ENCODE measurements at regions not wholly inside any gene's neighbourhood (a gene's known extent, or its start where the extent isn't known, plus 50 kb on each side); places are given as distances from the start of the nearest gene placed in this dataset.

- Histone ChIP-seq H4K20me1 (ENCODE audit: insufficient read depth, low read length) (no peaks in the 10 kb centered on the region), H2AFZ (ENCODE audit: insufficient read depth, low read depth, low read length, poor library complexity, severe bottlenecking) (no peak overlapping the region), H3K36me3 (replicated peaks in 1 of 2; ENCODE audit: control insufficient read depth in 1 of 2, insufficient read depth in 2 of 2, low read length in 2 of 2) (no peaks in the 10 kb centered on the region), H3K9me3 (replicated peaks in 1 of 2; ENCODE audit: control insufficient read depth in 1 of 2, insufficient read depth in 1 of 2, low read length in 2 of 2) (no peaks in the 10 kb centered on the region), H3K4me3 (replicated peaks in 1 of 3; ENCODE audit: low read depth in 2 of 3, low read length in 3 of 3) (no peak overlapping the region), H3K9ac (ENCODE audit: insufficient read depth, low read length, poor library complexity, severe bottlenecking) (no peak overlapping the region), H3K4me2 (replicated peaks; ENCODE audit: extremely low read depth, low read length, poor library complexity, severe bottlenecking) (no peak overlapping the region), H3K4me1 (ENCODE audit: control insufficient read depth in 1 of 2, insufficient read depth in 2 of 2, low read length in 2 of 2) (no peaks in the 10 kb centered on the region), H3K79me2 (ENCODE audit: insufficient read depth, low read length) (no peaks in the 10 kb centered on the region), H3K27me3 (ENCODE audit: control insufficient read depth in 2 of 2, insufficient read depth in 2 of 2, low read length in 2 of 2) (no peaks in the 10 kb centered on the region), H3K27ac (ENCODE audit: low read depth in 1 of 2, low read length in 2 of 2) (no peak overlapping the region)
- H3K9me3 Mint-ChIP-seq = peaks cover 0 to 4% (median 0%) of the 10 kb centered on the region in 7 donors
- H3K27me3 Mint-ChIP-seq (ENCODE audit: low read depth in 3 of 3) = no peaks in the 10 kb centered on the region
- 100% methylated on average over 1 of the region's 2 CpGs for WGBS (ENCODE audit: insufficient coverage)
- TF ChIP-seq CTCF (IDR thresholded peaks at IDR 0.05) = no peak
- intact Hi-C loops (cut with micrococcal nuclease) = no loop called here
- no peaks in the 10 kb centered on the region for H3K36me3 Mint-ChIP-seq
- H3K4me1 Mint-ChIP-seq = no peaks in the 10 kb centered on the region
- H3K4me3 Mint-ChIP-seq = no peak overlapping the region
- no peak for DNase-seq
- no peak overlapping the region for H3K27ac Mint-ChIP-seq
Measured at GRCh38 chr6:19034986-19035385, 647.8 kb downstream of the RNF144B start.

GRCh38 chr6:19035461-19036195 lies 648.5 kb downstream of the RNF144B start:
- H3K4me2 ChIP-seq (replicated peaks; ENCODE audit: extremely low read depth, low read length, poor library complexity, severe bottlenecking) = no peak overlapping the region
- intact Hi-C loops (cut with micrococcal nuclease) = no loop called here
- no peak for DNase-seq
- no peaks in the 10 kb centered on the region for H3K27me3 ChIP-seq (ENCODE audit: control insufficient read depth in 2 of 2, insufficient read depth in 2 of 2, low read length in 2 of 2)
- Mint-ChIP-seq H3K9me3 (peaks cover 0 to 4% (median 0%) of the 10 kb centered on the region in 7 donors), H3K36me3 (no peaks in the 10 kb centered on the region), H3K4me1 (no peaks in the 10 kb centered on the region), H3K27me3 (ENCODE audit: low read depth in 3 of 3) (no peaks in the 10 kb centered on the region), H3K27ac (no peak overlapping the region), H3K4me3 (no peak overlapping the region)
- H4K20me1 ChIP-seq (ENCODE audit: insufficient read depth, low read length) = no peaks in the 10 kb centered on the region
- no peak overlapping the region for H2AFZ ChIP-seq (ENCODE audit: insufficient read depth, low read depth, low read length, poor library complexity, severe bottlenecking)
- H3K4me3 ChIP-seq (replicated peaks in 1 of 3; ENCODE audit: low read depth in 2 of 3, low read length in 3 of 3) = no peak overlapping the region
- no peak overlapping the region for H3K27ac ChIP-seq (ENCODE audit: low read depth in 1 of 2, low read length in 2 of 2)
- TF ChIP-seq CTCF (IDR thresholded peaks at IDR 0.05) = no peak
- 100% methylated on average over 1 of the region's 7 CpGs for WGBS (ENCODE audit: insufficient coverage)
- H3K79me2 ChIP-seq (ENCODE audit: insufficient read depth, low read length) = no peaks in the 10 kb centered on the region
- no peaks in the 10 kb centered on the region for H3K9me3 ChIP-seq (replicated peaks in 1 of 2; ENCODE audit: control insufficient read depth in 1 of 2, insufficient read depth in 1 of 2, low read length in 2 of 2)
- no peaks in the 10 kb centered on the region for H3K4me1 ChIP-seq (ENCODE audit: control insufficient read depth in 1 of 2, insufficient read depth in 2 of 2, low read length in 2 of 2)
- no peaks in the 10 kb centered on the region for H3K36me3 ChIP-seq (replicated peaks in 1 of 2; ENCODE audit: control insufficient read depth in 1 of 2, insufficient read depth in 2 of 2, low read length in 2 of 2)
- no peak overlapping the region for H3K9ac ChIP-seq (ENCODE audit: insufficient read depth, low read length, poor library complexity, severe bottlenecking)

All from CD14-positive monocyte (primary cell).